C4-2B (cell line): ENCODE measurements at regions not wholly inside any gene's neighbourhood (a gene's known extent, or its start where the extent isn't known, plus 50 kb on each side); places are given as distances from the start of the nearest gene placed in this dataset.

Experiments used
- CTCF ChIP-seq: fragments of 450-650 bp; conservative IDR thresholded peaks from 2 replicates; pipeline ENCODE4 v1.5.1; 2017; ENCODE audit warnings: mild to moderate bottlenecking
- ZFX ChIP-seq: fragments of 450-650 bp; IDR thresholded peaks from 2 replicates; pipeline ENCODE4 v1.6.1; 2017

- TF ChIP-seq CTCF (no peak), ZFX (no peak)
These were observed 686.8 kb upstream of the KIF2B start for GRCh38 chr17:53135969-53136368.
